Gastrocnemius medialis (tissue), 4 donors: ENCODE measurements at regions not wholly inside any gene's neighbourhood (a gene's known extent, or its start where the extent isn't known, plus 50 kb on each side); places are given as distances from the start of the nearest gene placed in this dataset.

ENCODE experiments used
- CTCF ChIP-seq, 5 experiments: fragments of 450-650 bp in 3 of 5; fragments of 200-600 bp in 2 of 5; sonication (generic) in 2 of 5; IDR thresholded peaks in 4 of 5; conservative IDR thresholded peaks in 1 of 5; 1 replicate in 4 of 5; 2 replicates in 1 of 5; pipeline ENCODE4 v1.5.1; 2016 to 2019; ENCODE audit warnings: antibody characterized with exemption in 5 of 5, mild to moderate bottlenecking in 3 of 5, moderate library complexity in 3 of 5
- POLR2A ChIP-seq, 2 donors: fragments of 450-650 bp; IDR thresholded peaks; one replicate each; pipeline ENCODE4 v1.6.1; 2017; ENCODE audit warnings: antibody characterized with exemption in 2 of 2, mild to moderate bottlenecking in 2 of 2, moderate library complexity in 2 of 2

GRCh38 chr14:89500303-89500702, 83.3 kb upstream of the FOXN3 start:
- TF ChIP-seq CTCF (IDR thresholded peaks at IDR 0.05 in 4 of 5, conservative IDR thresholded peaks at IDR 0.05 in 1 of 5) = no peak
- TF ChIP-seq POLR2A (IDR thresholded peaks at IDR 0.05) = no peak
